ENCODE measurements at regions not wholly inside any gene's neighbourhood (a gene's known extent, or its start where the extent isn't known, plus 50 kb on each side); places are given as distances from the start of the nearest gene placed in this dataset.

GRCh38 chr4:180866933-180867643 is 1376.1 kb upstream of the TENM3 start:
- no peak for TF ChIP-seq CTCF (IDR thresholded peaks at IDR 0.05)
- no peak for TF ChIP-seq POLR2A (IDR thresholded peaks at IDR 0.05)
